Sigmoid colon (tissue), 6 donors: ENCODE measurements at regions not wholly inside any gene's neighbourhood (a gene's known extent, or its start where the extent isn't known, plus 50 kb on each side); places are given as distances from the start of the nearest gene placed in this dataset.

Experiments used
- DNase-seq: peaks from one replicate; pipeline ENCODE4 v3.0.0-alpha.2; 2019
- H3K27ac ChIP-seq, 4 donors: fragments of 200-600 bp; sonication (generic); one replicate each; pipeline ENCODE4 v1.5.1; 2016 to 2019; ENCODE audit warnings: mild to moderate bottlenecking in 1 of 4
- H3K27me3 ChIP-seq, 3 donors: fragments of 200-600 bp; sonication (generic); one replicate each; pipeline ENCODE4 v1.5.1; 2019; ENCODE audit warnings: mild to moderate bottlenecking in 1 of 3
- H3K36me3 ChIP-seq, 4 donors: fragments of 200-600 bp; sonication (generic); one replicate each; pipeline ENCODE4 v1.5.1; 2016 to 2019
- H3K4me1 ChIP-seq, 4 donors: fragments of 200-600 bp; sonication (generic); one replicate each; pipeline ENCODE4 v1.5.1; 2017 to 2019
- H3K4me3 ChIP-seq, 4 donors: fragments of 200-600 bp; sonication (generic); one replicate each; pipeline ENCODE4 v1.5.1; 2017 to 2019; ENCODE audit warnings: mild to moderate bottlenecking in 2 of 4, moderate library complexity in 1 of 4
- H3K9me3 ChIP-seq, 4 donors: fragments of 200-600 bp in 3 of 4; sonication (generic) in 3 of 4; one replicate each; pipeline versions ENCODE4 v1.5.1 to v1.6.1; 2013 to 2019
- CTCF ChIP-seq, 4 experiments: fragments of 450-650 bp in 3 of 4; fragments of 200-600 bp in 1 of 4; IDR thresholded peaks; one replicate each; pipeline ENCODE4 v1.5.1; 2016 to 2019; ENCODE audit warnings: antibody characterized with exemption in 4 of 4, mild to moderate bottlenecking in 3 of 4, moderate library complexity in 2 of 4
- EP300 ChIP-seq, 4 donors: sonication (generic); formaldehyde crosslinking; IDR thresholded peaks; one replicate each; pipeline ENCODE4 v1.6.1; 2017; ENCODE audit warnings: antibody characterized with exemption in 4 of 4
- POLR2A ChIP-seq, 2 donors: fragments of 450-650 bp; IDR thresholded peaks; one replicate each; pipeline ENCODE4 v1.6.1; 2016; ENCODE audit warnings: antibody characterized with exemption in 2 of 2, mild to moderate bottlenecking in 2 of 2, moderate library complexity in 2 of 2
- POLR2AphosphoS5 ChIP-seq, 4 donors: sonication (generic); formaldehyde crosslinking; IDR thresholded peaks; one replicate each; pipeline ENCODE4 v1.6.1; 2017; ENCODE audit warnings: antibody characterized with exemption in 4 of 4
- WGBS, 2 donors: extraction: QIAGEN DNeasy Blood & Tissue Kit; methylation state at CpG; one replicate each; pipeline ENCODE4 v1.1.7; 2013; 5-methylcytosine and 5-hydroxymethylcytosine counted together
- intact Hi-C: fragments of 100-400 bp; cut with DNase I; formaldehyde crosslinking; loops from one replicate; pipeline ENCODE4 v1.15.1; 2023
- donor health status: healthy with polysubstance abuse.
- donor health status: healthy.

GRCh38 chr5:158143081-158143480, 284.1 kb upstream of the CLINT1 start:
- intact Hi-C loops, result no loop called here
- 63 to 64% methylated on average over 3 of the region's 3 CpGs for WGBS, 2 donors
- no peaks in the 10 kb centered on the region for H3K9me3 ChIP-seq
- DNase-seq, result no peak
- H3K4me1 ChIP-seq, result no peaks in the 10 kb centered on the region
- H3K27me3 ChIP-seq, result no peaks in the 10 kb centered on the region
- H3K4me3 ChIP-seq, result no peak overlapping the region
- H3K27ac ChIP-seq, result no peak overlapping the region
- TF ChIP-seq POLR2A (IDR thresholded peaks at IDR 0.05) (no peak), CTCF (IDR thresholded peaks at IDR 0.05) (no peak), EP300 (IDR thresholded peaks at IDR 0.05) (no peak), POLR2AphosphoS5 (IDR thresholded peaks at IDR 0.05) (no peak)
- H3K36me3 ChIP-seq, result no peaks in the 10 kb centered on the region

GRCh38 chr5:158142156-158142555, 283.2 kb upstream of the CLINT1 start:
- no peak overlapping the region for H3K4me3 ChIP-seq
- DNase-seq, result no peak
- TF ChIP-seq CTCF (IDR thresholded peaks at IDR 0.05), result no peak
- TF ChIP-seq EP300 (IDR thresholded peaks at IDR 0.05), result no peak
- no peak for TF ChIP-seq POLR2A (IDR thresholded peaks at IDR 0.05)
- TF ChIP-seq POLR2AphosphoS5 (IDR thresholded peaks at IDR 0.05), result no peak
- H3K36me3 ChIP-seq, result no peaks in the 10 kb centered on the region
- H3K27ac ChIP-seq, result no peak overlapping the region
- no peaks in the 10 kb centered on the region for H3K4me1 ChIP-seq
- no peaks in the 10 kb centered on the region for H3K27me3 ChIP-seq
- WGBS, 2 donors, result 77 to 80% methylated on average over 3 of the region's 3 CpGs
- intact Hi-C loops, result no loop called here
- no peaks in the 10 kb centered on the region for H3K9me3 ChIP-seq

- intact Hi-C loops, result no loop called here
- no peak for TF ChIP-seq POLR2AphosphoS5 (IDR thresholded peaks at IDR 0.05)
- TF ChIP-seq POLR2A (IDR thresholded peaks at IDR 0.05), result no peak
- TF ChIP-seq EP300 (IDR thresholded peaks at IDR 0.05), result no peak
- no peak for TF ChIP-seq CTCF (IDR thresholded peaks at IDR 0.05)
- H3K4me1 ChIP-seq, result no peaks in the 10 kb centered on the region
- 84 to 92% methylated on average over 4 of the region's 4 CpGs for WGBS, 2 donors
- no peak overlapping the region for H3K4me3 ChIP-seq
- H3K9me3 ChIP-seq, result no peaks in the 10 kb centered on the region
- DNase-seq, result no peak
- no peaks in the 10 kb centered on the region for H3K36me3 ChIP-seq
- no peaks in the 10 kb centered on the region for H3K27me3 ChIP-seq
- no peak overlapping the region for H3K27ac ChIP-seq
Observed at GRCh38 chr5:158140120-158140731, 281.3 kb upstream of the CLINT1 start.

GRCh38 chr5:158139161-158139560, 280.2 kb upstream of the CLINT1 start:
- Histone ChIP-seq H3K4me3 (no peak overlapping the region), H3K9me3 (no peaks in the 10 kb centered on the region), H3K27me3 (no peaks in the 10 kb centered on the region), H3K36me3 (no peaks in the 10 kb centered on the region), H3K27ac (no peak overlapping the region), H3K4me1 (no peaks in the 10 kb centered on the region)
- intact Hi-C loops, result no loop called here
- TF ChIP-seq CTCF (IDR thresholded peaks at IDR 0.05) (no peak), POLR2A (IDR thresholded peaks at IDR 0.05) (no peak), EP300 (IDR thresholded peaks at IDR 0.05) (no peak), POLR2AphosphoS5 (IDR thresholded peaks at IDR 0.05) (no peak)
- DNase-seq, result no peak
- 91 to 93% methylated on average over 4 of the region's 4 CpGs for WGBS, 2 donors

- H3K27ac ChIP-seq, result no peak overlapping the region
- intact Hi-C loops, result no loop called here
- DNase-seq, result no peak
- WGBS, 2 donors, result 75 to 78% methylated on average over 4 of the region's 4 CpGs
- TF ChIP-seq POLR2A (IDR thresholded peaks at IDR 0.05) (no peak), EP300 (IDR thresholded peaks at IDR 0.05) (no peak), CTCF (IDR thresholded peaks at IDR 0.05) (no peak), POLR2AphosphoS5 (IDR thresholded peaks at IDR 0.05) (no peak)
- no peaks in the 10 kb centered on the region for H3K9me3 ChIP-seq
- H3K4me1 ChIP-seq, result no peaks in the 10 kb centered on the region
- no peaks in the 10 kb centered on the region for H3K27me3 ChIP-seq
- no peaks in the 10 kb centered on the region for H3K36me3 ChIP-seq
- no peak overlapping the region for H3K4me3 ChIP-seq
Observed at GRCh38 chr5:158135682-158136179, 276.8 kb upstream of the CLINT1 start.
